ENCODE measurements at regions not wholly inside any gene's neighbourhood (a gene's known extent, or its start where the extent isn't known, plus 50 kb on each side); places are given as distances from the start of the nearest gene placed in this dataset.

DNA sequence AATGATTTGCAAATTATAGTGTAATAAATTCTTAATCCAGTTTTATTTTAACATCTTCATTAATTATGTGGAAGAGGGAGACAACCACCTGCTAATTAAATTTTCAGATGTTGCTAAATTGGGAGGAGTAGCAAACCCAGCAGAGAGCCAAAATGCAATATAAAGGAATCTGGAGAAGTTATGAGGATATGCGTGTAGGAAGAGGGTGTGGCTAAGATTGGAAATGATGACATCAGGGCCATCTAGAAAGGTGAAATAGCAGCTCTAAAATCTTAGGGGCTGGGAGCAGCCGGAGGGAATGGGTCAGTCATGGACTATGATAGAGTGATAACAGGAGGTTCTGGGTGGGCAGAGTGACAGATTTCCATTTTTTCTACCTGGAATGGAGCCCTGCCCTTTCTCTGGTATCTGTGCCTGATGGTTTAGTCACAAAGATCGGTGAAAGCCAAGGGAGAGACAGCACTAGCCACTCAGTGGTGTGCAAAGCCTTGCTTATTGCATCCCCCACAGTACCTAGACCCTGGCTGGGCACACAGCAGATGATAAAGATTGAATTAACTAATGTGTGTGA is 379.2 kb upstream of the CELF4 start:
- peaks cover 4% of the 10 kb centered on the region for H3K9me3 Mint-ChIP-seq (ENCODE audit: unreplicated experiment)
- H3K27me3 ChIP-seq (ENCODE audit: insufficient read depth, low read length): no peaks in the 10 kb centered on the region

DNA sequence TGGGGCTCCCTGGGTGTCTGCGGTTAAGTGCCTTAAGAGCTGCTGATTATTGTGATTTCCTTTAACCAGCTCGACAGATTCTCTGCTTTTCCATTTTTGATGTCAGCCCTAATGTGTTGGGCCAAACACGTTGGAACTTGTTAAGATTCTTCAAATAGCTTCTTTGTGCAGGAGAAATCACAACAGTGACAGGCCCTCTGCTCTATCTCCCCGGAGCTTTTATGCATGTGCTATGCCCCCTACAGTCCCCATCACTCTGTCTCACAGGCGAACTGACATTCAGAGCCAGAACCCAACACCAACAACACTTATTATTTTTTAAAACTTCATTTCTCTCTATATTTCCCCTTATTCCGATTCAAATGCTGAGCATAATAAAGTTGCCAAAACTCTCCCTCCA is 371.7 kb upstream of the CELF4 start:
- Histone ChIP-seq H3K27me3 (ENCODE audit: insufficient read depth, low read length) (no peaks in the 10 kb centered on the region), H3K4me3 (ENCODE audit: insufficient read depth, low read depth, low read length) (no peak overlapping the region), H3K27ac (ENCODE audit: low read depth, low read length) (no peak overlapping the region), H3K9ac (ENCODE audit: low read length) (no peak overlapping the region), H4K20me1 (ENCODE audit: insufficient read depth, low read length) (no peaks in the 10 kb centered on the region), H3K4me2 (ENCODE audit: low read length) (no peak overlapping the region), H3K79me2 (ENCODE audit: insufficient read depth, low read length) (no peaks in the 10 kb centered on the region), H2AFZ (ENCODE audit: low read depth, low read length) (no peak overlapping the region), H3K36me3 (ENCODE audit: insufficient read depth, low read length) (no peaks in the 10 kb centered on the region), H3K9me3 (ENCODE audit: insufficient read depth, low read depth, low read length) (peaks cover 4% of the 10 kb centered on the region), H3K4me1 (ENCODE audit: insufficient read depth, low read length) (no peaks in the 10 kb centered on the region)
- FAIRE-seq (no peak), DNase-seq (ENCODE audit: low read depth) (no peak)
- H3K4me1 Mint-ChIP-seq (ENCODE audit: low read depth, unreplicated experiment): no peaks in the 10 kb centered on the region
- H3K27ac Mint-ChIP-seq (ENCODE audit: unreplicated experiment): no peak overlapping the region
- H3K36me3 Mint-ChIP-seq (ENCODE audit: low read depth, unreplicated experiment): no peaks in the 10 kb centered on the region
- peaks cover 7% of the 10 kb centered on the region for H3K9me3 Mint-ChIP-seq (ENCODE audit: unreplicated experiment)
- no peak overlapping the region for H3K4me3 Mint-ChIP-seq (ENCODE audit: unreplicated experiment)
- TF ChIP-seq, protein P1, sequence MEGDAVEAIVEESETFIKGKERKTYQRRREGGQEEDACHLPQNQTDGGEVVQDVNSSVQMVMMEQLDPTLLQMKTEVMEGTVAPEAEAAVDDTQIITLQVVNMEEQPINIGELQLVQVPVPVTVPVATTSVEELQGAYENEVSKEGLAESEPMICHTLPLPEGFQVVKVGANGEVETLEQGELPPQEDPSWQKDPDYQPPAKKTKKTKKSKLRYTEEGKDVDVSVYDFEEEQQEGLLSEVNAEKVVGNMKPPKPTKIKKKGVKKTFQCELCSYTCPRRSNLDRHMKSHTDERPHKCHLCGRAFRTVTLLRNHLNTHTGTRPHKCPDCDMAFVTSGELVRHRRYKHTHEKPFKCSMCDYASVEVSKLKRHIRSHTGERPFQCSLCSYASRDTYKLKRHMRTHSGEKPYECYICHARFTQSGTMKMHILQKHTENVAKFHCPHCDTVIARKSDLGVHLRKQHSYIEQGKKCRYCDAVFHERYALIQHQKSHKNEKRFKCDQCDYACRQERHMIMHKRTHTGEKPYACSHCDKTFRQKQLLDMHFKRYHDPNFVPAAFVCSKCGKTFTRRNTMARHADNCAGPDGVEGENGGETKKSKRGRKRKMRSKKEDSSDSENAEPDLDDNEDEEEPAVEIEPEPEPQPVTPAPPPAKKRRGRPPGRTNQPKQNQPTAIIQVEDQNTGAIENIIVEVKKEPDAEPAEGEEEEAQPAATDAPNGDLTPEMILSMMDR (IDR thresholded peaks at IDR 0.05; ENCODE audit: insufficient read depth, low read depth, low read length): no peak
- TF ChIP-seq EZH2 (IDR thresholded peaks at IDR 0.05; ENCODE audit: insufficient read depth, low read length): no peak
- no peaks in the 10 kb centered on the region for H3K27me3 Mint-ChIP-seq (ENCODE audit: low read depth, unreplicated experiment)

More for the DNA sequence above, 379.2 kb upstream of the CELF4 start:
- Mint-ChIP-seq H3K4me1 (ENCODE audit: low read depth, unreplicated experiment) (no peaks in the 10 kb centered on the region), H3K36me3 (ENCODE audit: low read depth, unreplicated experiment) (no peaks in the 10 kb centered on the region), H3K27ac (ENCODE audit: unreplicated experiment) (no peak overlapping the region), H3K27me3 (ENCODE audit: low read depth, unreplicated experiment) (peaks cover 10% of the 10 kb centered on the region), H3K4me3 (ENCODE audit: unreplicated experiment) (no peak overlapping the region)
- DNase-seq (ENCODE audit: low read depth): no peak
- Histone ChIP-seq H3K9me3 (ENCODE audit: insufficient read depth, low read depth, low read length) (no peaks in the 10 kb centered on the region), H3K4me3 (ENCODE audit: insufficient read depth, low read depth, low read length) (no peak overlapping the region), H3K27ac (ENCODE audit: low read depth, low read length) (no peak overlapping the region), H2AFZ (ENCODE audit: low read depth, low read length) (no peak overlapping the region), H3K9ac (ENCODE audit: low read length) (no peak overlapping the region), H3K4me1 (ENCODE audit: insufficient read depth, low read length) (no peaks in the 10 kb centered on the region), H3K36me3 (ENCODE audit: insufficient read depth, low read length) (no peaks in the 10 kb centered on the region), H3K4me2 (ENCODE audit: low read length) (no peak overlapping the region), H3K79me2 (ENCODE audit: insufficient read depth, low read length) (no peaks in the 10 kb centered on the region), H4K20me1 (ENCODE audit: insufficient read depth, low read length) (no peaks in the 10 kb centered on the region)
- TF ChIP-seq EZH2 (IDR thresholded peaks at IDR 0.05; ENCODE audit: insufficient read depth, low read length): no peak
- TF ChIP-seq, protein P1 (IDR thresholded peaks at IDR 0.05; ENCODE audit: insufficient read depth, low read depth, low read length): no peak
- FAIRE-seq: no peak

DNA sequence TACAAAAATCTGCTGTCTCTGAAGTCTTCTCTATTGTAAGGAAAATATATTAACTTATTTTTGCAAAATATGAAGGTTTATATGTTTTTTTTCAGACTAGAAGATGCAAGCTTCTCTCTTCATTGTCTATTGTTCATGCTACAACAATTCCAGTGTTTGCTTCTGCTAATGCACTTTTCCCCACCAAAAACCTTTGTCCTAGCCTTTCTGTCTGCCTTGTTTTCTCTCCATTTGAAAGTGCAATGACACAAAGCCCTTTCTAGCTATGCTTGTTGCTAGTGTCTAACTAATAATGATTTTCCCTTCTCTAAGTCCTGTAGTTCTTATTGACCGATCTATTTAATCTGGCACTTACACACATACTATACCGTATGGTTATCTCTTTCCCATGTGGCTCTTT is 369.5 kb upstream of the CELF4 start:
- H3K79me2 ChIP-seq (ENCODE audit: insufficient read depth, low read length): no peaks in the 10 kb centered on the region
- H3K4me2 ChIP-seq (ENCODE audit: low read length): no peak overlapping the region
- Mint-ChIP-seq H3K4me1 (ENCODE audit: low read depth, unreplicated experiment) (no peaks in the 10 kb centered on the region), H3K4me3 (ENCODE audit: unreplicated experiment) (no peak overlapping the region), H3K9me3 (ENCODE audit: unreplicated experiment) (peaks cover 7% of the 10 kb centered on the region), H3K36me3 (ENCODE audit: low read depth, unreplicated experiment) (no peaks in the 10 kb centered on the region), H3K27me3 (ENCODE audit: low read depth, unreplicated experiment) (no peaks in the 10 kb centered on the region), H3K27ac (ENCODE audit: unreplicated experiment) (no peak overlapping the region)
- FAIRE-seq: no peak
- H3K9me3 ChIP-seq (ENCODE audit: insufficient read depth, low read depth, low read length): peaks cover 4% of the 10 kb centered on the region
- TF ChIP-seq, protein P1 (IDR thresholded peaks at IDR 0.05; ENCODE audit: insufficient read depth, low read depth, low read length): no peak
- TF ChIP-seq EZH2 (IDR thresholded peaks at IDR 0.05; ENCODE audit: insufficient read depth, low read length): no peak
- H3K27me3 ChIP-seq (ENCODE audit: insufficient read depth, low read length): no peaks in the 10 kb centered on the region
- H3K4me3 ChIP-seq (ENCODE audit: insufficient read depth, low read depth, low read length): no peak overlapping the region
- no peak overlapping the region for H2AFZ ChIP-seq (ENCODE audit: low read depth, low read length)
- no peaks in the 10 kb centered on the region for H4K20me1 ChIP-seq (ENCODE audit: insufficient read depth, low read length)
- H3K9ac ChIP-seq (ENCODE audit: low read length): no peak overlapping the region
- no peak for DNase-seq (ENCODE audit: low read depth)
- H3K4me1 ChIP-seq (ENCODE audit: insufficient read depth, low read length): no peaks in the 10 kb centered on the region
- no peaks in the 10 kb centered on the region for H3K36me3 ChIP-seq (ENCODE audit: insufficient read depth, low read length)
- H3K27ac ChIP-seq (ENCODE audit: low read depth, low read length): no peak overlapping the region
